PC-9 (cell line): ENCODE measurements at regions not wholly inside any gene's neighbourhood (a gene's known extent, or its start where the extent isn't known, plus 50 kb on each side); places are given as distances from the start of the nearest gene placed in this dataset.
A peak's percentile ranks its signal among the peaks of the same experiment; 100 is the strongest.

Source experiments
- BruUV-seq: library from RNA; stranded (reverse); fragments of 400-500 nt; replicated peaks from 2 replicates; lab custom pipeline; 2021; lab: Mats Ljungman, UMichigan
- CTCF ChIA-PET: fragments of 300-600 bp; sonication (Branson Sonifier 250); formaldehyde crosslinking; loops from one replicate; lab custom pipeline; 2022; ENCODE audit warnings: antibody characterized with exemption; lab: Charles Lee
- POLR2A ChIA-PET: fragments of 300-600 bp; sonication (Branson Sonifier 250); formaldehyde crosslinking; loops from one replicate; lab custom pipeline; 2022; ENCODE audit warnings: antibody characterized with exemption; ENCODE audit not compliant: unreplicated experiment; lab: Charles Lee
- DNase-seq, 2 experiments: peaks; one replicate each; pipeline versions ENCODE4 v3.0.0 to v3.0.0-alpha.2; 2015 to 2022; ENCODE audit warnings: mixed read lengths in 1 of 2
- H2AFZ ChIP-seq: fragments of 200-600 bp; sonication (generic); 2 replicates; pipeline ENCODE4 v1.8.1; 2017; ENCODE audit warnings: antibody characterized with exemption
- H3F3A ChIP-seq: fragments of 200-600 bp; sonication (generic); 2 replicates; pipeline ENCODE4 v1.8.1; 2017; ENCODE audit warnings: antibody characterized with exemption, mild to moderate bottlenecking, low read depth; ENCODE audit not compliant: insufficient read depth
- H3K27ac ChIP-seq: fragments of 200-600 bp; sonication (generic); 2 replicates; pipeline ENCODE4 v1.6.1; 2016; ENCODE audit warnings: mixed run types
- H3K27me3 ChIP-seq: fragments of 200-600 bp; sonication (generic); 2 replicates; pipeline ENCODE4 v1.6.1; 2016; ENCODE audit warnings: low read depth, mixed run types; ENCODE audit not compliant: insufficient read depth
- H3K36me3 ChIP-seq: fragments of 200-600 bp; sonication (generic); 2 replicates; pipeline ENCODE4 v1.6.1; 2016; ENCODE audit warnings: low read depth, mixed run types
- H3K4me1 ChIP-seq: fragments of 200-600 bp; sonication (generic); replicated peaks from 2 replicates; pipeline ENCODE4 v1.6.1; 2016; ENCODE audit warnings: mixed run types; ENCODE audit not compliant: insufficient read depth
- H3K4me2 ChIP-seq: fragments of 200-600 bp; sonication (generic); 2 replicates; pipeline ENCODE4 v1.6.1; 2017; ENCODE audit warnings: mixed run types
- H3K4me3 ChIP-seq: fragments of 200-600 bp; sonication (generic); 2 replicates; pipeline ENCODE4 v1.6.1; 2016; ENCODE audit warnings: mixed run types
- H3K79me2 ChIP-seq: fragments of 200-600 bp; sonication (generic); 2 replicates; pipeline ENCODE4 v1.6.1; 2017; ENCODE audit warnings: low read depth, mixed run types
- H3K9me2 ChIP-seq: fragments of 200-600 bp; sonication (generic); 2 replicates; pipeline ENCODE4 v1.8.1; 2017; ENCODE audit warnings: mild to moderate bottlenecking; ENCODE audit not compliant: insufficient read depth
- H3K9me3 ChIP-seq: fragments of 200-600 bp; sonication (generic); 2 replicates; pipeline ENCODE4 v1.8.1; 2016; ENCODE audit warnings: low read depth; ENCODE audit not compliant: insufficient read depth
- H4K20me1 ChIP-seq: fragments of 200-600 bp; sonication (generic); 2 replicates; pipeline ENCODE4 v1.8.1; 2017; ENCODE audit not compliant: insufficient read depth
- CTCF ChIP-seq: fragments of 200-600 bp; sonication (generic); conservative IDR thresholded peaks from 2 replicates; pipeline ENCODE4 v1.6.1; 2017; ENCODE audit warnings: mixed run types, antibody characterized with exemption, mild to moderate bottlenecking, moderate library complexity
- EZH2 ChIP-seq: fragments of 200-600 bp; sonication (generic); IDR thresholded peaks from 2 replicates; pipeline ENCODE4 v1.8.0; 2017; ENCODE audit warnings: antibody characterized with exemption, low read depth
- intact Hi-C: fragments of 100-400 bp; cut with micrococcal nuclease; formaldehyde crosslinking; loops from one replicate; pipeline ENCODE4 v1.10.0; 2022; ENCODE audit not compliant: unreplicated experiment

- Histone ChIP-seq H3K4me3 (no peak overlapping the region), H3K27me3 (no peaks in the 10 kb centered on the region), H3K4me2 (no peak overlapping the region), H3K4me1 (no peaks in the 10 kb centered on the region), H3K36me3 (no peaks in the 10 kb centered on the region), H3K9me2 (no peaks in the 10 kb centered on the region; the same call in 1 of the 2 replicates), H2AFZ (no peak overlapping the region), H3K79me2 (no peaks in the 10 kb centered on the region), H3K9me3 (no peaks in the 10 kb centered on the region), H4K20me1 (no peaks in the 10 kb centered on the region), H3K27ac (no peak overlapping the region), H3F3A (no peaks in the 10 kb centered on the region)
- no peak for TF ChIP-seq CTCF
- TF ChIP-seq EZH2: no peak
- no TSS peak for BruUV-seq
- ChIA-PET CTCF (no interaction called here), POLR2A (no interaction called here)
- intact Hi-C loops: no loop called here
- no peak for DNase-seq
Measured at GRCh38 chr4:121243485-121243884, 79.4 kb upstream of the TNIP3 start.

DNA sequence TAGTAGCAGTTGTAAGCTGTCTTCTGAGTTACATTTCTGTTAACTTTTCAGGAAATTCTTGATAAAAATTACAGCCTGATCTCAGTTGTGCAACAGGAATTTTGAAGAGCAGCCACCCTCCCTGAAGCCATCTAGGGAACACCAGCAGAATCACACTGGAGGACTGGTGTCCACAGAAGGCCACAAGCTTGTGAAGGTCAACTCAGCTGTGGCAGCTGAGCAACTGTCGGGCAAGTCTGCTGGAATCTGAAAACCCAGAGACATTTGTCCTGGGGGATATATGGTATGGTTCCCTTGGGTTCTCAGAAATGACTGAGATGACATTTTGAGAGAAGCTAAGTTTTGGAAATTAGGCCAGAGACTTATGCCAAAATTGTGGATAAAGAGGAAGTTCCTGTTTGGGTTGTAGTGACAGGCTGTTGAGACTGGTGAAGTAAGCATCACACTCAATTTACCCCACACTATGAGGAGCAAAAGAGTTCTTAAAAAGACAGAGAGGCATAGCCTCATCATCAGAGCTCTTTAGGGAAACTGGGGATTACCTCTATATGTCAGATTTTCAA is 78.1 kb upstream of the TNIP3 start:
- Histone ChIP-seq H4K20me1 (no peaks in the 10 kb centered on the region), H3K36me3 (no peaks in the 10 kb centered on the region), H3K4me2 (no peak overlapping the region), H3K9me3 (no peaks in the 10 kb centered on the region), H3K4me3 (no peak overlapping the region), H3K79me2 (no peaks in the 10 kb centered on the region), H3K4me1 (no peaks in the 10 kb centered on the region), H3F3A (no peaks in the 10 kb centered on the region), H3K27ac (no peak overlapping the region), H3K27me3 (no peaks in the 10 kb centered on the region), H2AFZ (no peak overlapping the region), H3K9me2 (no peaks in the 10 kb centered on the region; the same call in 1 of the 2 replicates)
- DNase-seq: no peak
- ChIA-PET CTCF (no interaction called here), POLR2A (no interaction called here)
- no TSS peak for BruUV-seq
- TF ChIP-seq EZH2: no peak
- no peak for TF ChIP-seq CTCF
- intact Hi-C loops: no loop called here

DNA sequence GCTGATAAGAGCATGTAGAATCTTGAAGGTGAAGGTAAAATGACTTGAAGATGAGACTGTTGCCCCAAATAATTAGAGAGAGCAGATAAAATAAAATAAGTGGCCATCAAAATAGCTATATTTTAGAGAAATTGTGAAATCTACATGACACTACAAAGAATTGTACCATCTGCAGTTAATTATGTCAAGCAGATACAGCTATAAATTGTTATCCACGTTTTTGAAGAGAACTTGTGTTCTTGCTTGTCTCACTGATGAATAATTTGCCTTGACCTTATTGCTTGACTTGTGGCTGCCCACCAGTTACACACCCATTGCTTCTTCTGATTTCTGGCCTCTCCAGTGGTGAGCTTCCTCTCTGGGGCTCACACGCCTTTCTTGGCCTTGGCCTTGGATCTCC is 75.8 kb upstream of the TNIP3 start:
- BruUV-seq: no TSS peak
- Histone ChIP-seq H3K36me3 (no peaks in the 10 kb centered on the region), H3K9me3 (no peaks in the 10 kb centered on the region), H3F3A (no peaks in the 10 kb centered on the region), H3K27ac (no peak overlapping the region), H3K27me3 (no peaks in the 10 kb centered on the region), H3K4me3 (no peak overlapping the region), H2AFZ (no peak overlapping the region), H4K20me1 (no peaks in the 10 kb centered on the region), H3K79me2 (no peaks in the 10 kb centered on the region), H3K9me2 (no peaks in the 10 kb centered on the region; the same call in 1 of the 2 replicates), H3K4me2 (no peak overlapping the region), H3K4me1 (no peaks in the 10 kb centered on the region)
- no peak for TF ChIP-seq CTCF
- no peak for TF ChIP-seq EZH2
- ChIA-PET POLR2A (no interaction called here), CTCF (interaction anchor here (0.6 kb wide), 1 partner anchor 1427 kb away, joined by 3 read pairs; no protein-coding TSS in a partner anchor)
- DNase-seq: peak in 1 of 2 experiments; percentile 5
- intact Hi-C loops: no loop called here
